ENCODE measurements at regions not wholly inside any gene's neighbourhood (a gene's known extent, or its start where the extent isn't known, plus 50 kb on each side); places are given as distances from the start of the nearest gene placed in this dataset.

- TF ChIP-seq ZFP41 (CRISPR knock-in tag; IDR thresholded peaks at IDR 0.05; ENCODE audit: borderline replicate concordance) (no peak), ZNF589 (CRISPR knock-in tag; conservative IDR thresholded peaks at IDR 0.05) (no peak), ZNF704 (CRISPR knock-in tag; IDR thresholded peaks at IDR 0.05; ENCODE audit: borderline replicate concordance) (no peak), ZNF335 (CRISPR knock-in tag; IDR thresholded peaks at IDR 0.05) (no peak), ZNF546 (CRISPR knock-in tag; conservative IDR thresholded peaks at IDR 0.05) (no peak), GABPB1 (CRISPR knock-in tag; IDR thresholded peaks at IDR 0.05) (no peak)
- TF ChIP-seq, protein P1, sequence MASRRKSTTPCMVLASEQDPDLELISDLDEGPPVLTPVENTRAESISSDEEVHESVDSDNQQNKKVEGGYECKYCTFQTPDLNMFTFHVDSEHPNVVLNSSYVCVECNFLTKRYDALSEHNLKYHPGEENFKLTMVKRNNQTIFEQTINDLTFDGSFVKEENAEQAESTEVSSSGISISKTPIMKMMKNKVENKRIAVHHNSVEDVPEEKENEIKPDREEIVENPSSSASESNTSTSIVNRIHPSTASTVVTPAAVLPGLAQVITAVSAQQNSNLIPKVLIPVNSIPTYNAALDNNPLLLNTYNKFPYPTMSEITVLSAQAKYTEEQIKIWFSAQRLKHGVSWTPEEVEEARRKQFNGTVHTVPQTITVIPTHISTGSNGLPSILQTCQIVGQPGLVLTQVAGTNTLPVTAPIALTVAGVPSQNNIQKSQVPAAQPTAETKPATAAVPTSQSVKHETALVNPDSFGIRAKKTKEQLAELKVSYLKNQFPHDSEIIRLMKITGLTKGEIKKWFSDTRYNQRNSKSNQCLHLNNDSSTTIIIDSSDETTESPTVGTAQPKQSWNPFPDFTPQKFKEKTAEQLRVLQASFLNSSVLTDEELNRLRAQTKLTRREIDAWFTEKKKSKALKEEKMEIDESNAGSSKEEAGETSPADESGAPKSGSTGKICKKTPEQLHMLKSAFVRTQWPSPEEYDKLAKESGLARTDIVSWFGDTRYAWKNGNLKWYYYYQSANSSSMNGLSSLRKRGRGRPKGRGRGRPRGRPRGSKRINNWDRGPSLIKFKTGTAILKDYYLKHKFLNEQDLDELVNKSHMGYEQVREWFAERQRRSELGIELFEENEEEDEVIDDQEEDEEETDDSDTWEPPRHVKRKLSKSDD (CRISPR knock-in tag; IDR thresholded peaks at IDR 0.05; ENCODE audit: low read depth): no peak
Measured at GRCh38 chr4:116531870-116532269, 553.5 kb downstream of the TRAM1L1 start (continued).

DNA sequence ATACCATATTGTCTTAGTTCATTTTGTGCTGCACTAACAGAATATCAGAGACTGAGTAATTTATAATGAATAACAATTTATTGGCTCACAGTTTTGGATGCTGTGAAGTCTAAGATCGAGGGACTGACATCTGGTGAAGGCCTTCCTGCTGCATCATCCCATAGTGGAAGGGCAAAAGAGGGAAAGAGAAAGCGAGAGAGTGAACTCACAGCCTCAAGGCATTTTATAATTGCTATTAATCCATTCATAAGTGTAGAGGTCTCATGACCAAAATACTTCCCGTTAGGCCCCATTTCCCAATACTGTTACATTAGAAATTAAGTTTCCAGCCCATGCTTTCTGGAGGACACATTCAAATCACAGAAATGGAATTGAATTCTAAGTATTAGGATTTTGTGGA, 554.4 kb downstream of the TRAM1L1 start:
- BruUV-seq (replicated peaks): no TSS peak
- H3K36me3 ChIP-seq (replicated peaks in 1 of 2; ENCODE audit: control insufficient read depth in 1 of 2, insufficient read depth in 2 of 2, low read length in 2 of 2): no peaks in the 10 kb centered on the region
- in situ Hi-C loops (cut with HindIII; ENCODE audit: extremely low pct_ligation_motif_present, low pct_unique_long_range_greater_than_20kb) (no loop called here), intact Hi-C loops (cut with micrococcal nuclease; ENCODE audit: unreplicated experiment) (no loop called here)
- ATAC-seq: no peak
- no peak for FAIRE-seq
- H3K4me1 ChIP-seq (ENCODE audit: insufficient read depth, low read length): no peaks in the 10 kb centered on the region
- POLR2A ChIA-PET: no interaction called here
- no peak overlapping the region for H3K27ac ChIP-seq (ENCODE audit: extremely low read length, insufficient read depth, low read length)
- no peak overlapping the region for H3K4me3 ChIP-seq (replicated peaks in 1 of 3; ENCODE audit: insufficient read depth in 1 of 3, low read depth in 2 of 3, low read length in 3 of 3)
- DNase-seq (ENCODE audit: low spot score): no peak
- no peaks in the 10 kb centered on the region for H3K79me2 ChIP-seq (ENCODE audit: insufficient read depth, low read length)
- H3K4me2 ChIP-seq (ENCODE audit: low read depth, low read length): no peak overlapping the region
- no peak overlapping the region for H3K9ac ChIP-seq (ENCODE audit: insufficient read depth, low read depth, low read length)
- CTCF ChIA-PET (ENCODE audit: low intra/inter-chr PET ratio, low total read pairs): no interaction called here
- H2AFZ ChIP-seq (ENCODE audit: low read length): no peak overlapping the region
- H3K27me3 ChIP-seq (ENCODE audit: control insufficient read depth in 1 of 2, insufficient read depth in 2 of 2, low read length in 2 of 2): no peaks in the 10 kb centered on the region
- WGBS (ENCODE audit: low lambda C conversion rate): 3% methylated on average over 3 of the region's 3 CpGs
- H4K20me1 ChIP-seq (ENCODE audit: insufficient read depth, low read length): no peaks in the 10 kb centered on the region
- H3K9me3 ChIP-seq (ENCODE audit: low read length): no peaks in the 10 kb centered on the region
- TF ChIP-seq ZNF350 (CRISPR knock-in tag; IDR thresholded peaks at IDR 0.05; ENCODE audit: borderline replicate concordance, low read depth): no peak
- TF ChIP-seq PAF1 (CRISPR knock-in tag; IDR thresholded peaks at IDR 0.05): no peak
- no peak for TF ChIP-seq SNAPC2 (CRISPR knock-in tag; IDR thresholded peaks at IDR 0.05)
- no peak for TF ChIP-seq HOXA7 (CRISPR knock-in tag; IDR thresholded peaks at IDR 0.05)
- TF ChIP-seq PATZ1 (CRISPR knock-in tag; IDR thresholded peaks at IDR 0.05): no peak
- no peak for TF ChIP-seq KAT8 (CRISPR knock-in tag; IDR thresholded peaks at IDR 0.05)
- TF ChIP-seq MXI1 (IDR thresholded peaks at IDR 0.05; ENCODE audit: borderline replicate concordance, low read depth, low read length): no peak
- TF ChIP-seq MXD4 (CRISPR knock-in tag; IDR thresholded peaks at IDR 0.05): no peak
- TF ChIP-seq MAFK (conservative IDR thresholded peaks at IDR 0.05 in 1 of 2, IDR thresholded peaks at IDR 0.05 in 1 of 2; ENCODE audit: low read length in 2 of 2): no peak
- TF ChIP-seq MEF2D (CRISPR knock-in tag; IDR thresholded peaks at IDR 0.05): no peak
- TF ChIP-seq ZNF773 (CRISPR knock-in tag; IDR thresholded peaks at IDR 0.05; ENCODE audit: borderline replicate concordance): no peak
- TF ChIP-seq NRL (CRISPR knock-in tag; IDR thresholded peaks at IDR 0.05; ENCODE audit: borderline replicate concordance): no peak
- TF ChIP-seq SP5 (CRISPR knock-in tag; IDR thresholded peaks at IDR 0.05; ENCODE audit: borderline replicate concordance, low read depth): no peak
- no peak for TF ChIP-seq ZNF556 (CRISPR knock-in tag; IDR thresholded peaks at IDR 0.05; ENCODE audit: borderline replicate concordance)

Measured in HepG2 (cell line).